Lower lobe of right lung (tissue), 2 donors: ENCODE measurements at regions not wholly inside any gene's neighbourhood (a gene's known extent, or its start where the extent isn't known, plus 50 kb on each side); places are given as distances from the start of the nearest gene placed in this dataset.
A peak's percentile ranks its signal among the peaks of the same experiment; 100 is the strongest.

ENCODE experiments used
- ATAC-seq, 2 donors: fragments of 200-7000 bp; cut with Tn5 transposase; one replicate each; pipeline ENCODE4 v1.9.1; 2020 to 2022; ENCODE audit warnings: mild to moderate bottlenecking in 2 of 2, moderate library complexity in 2 of 2
- DNase-seq: peaks from one replicate; pipeline ENCODE4 v3.0.0-alpha.2; 2020
- H3K27ac ChIP-seq: fragments of 200-600 bp; one replicate; pipeline ENCODE4 v1.8.0; 2022
- H3K27me3 ChIP-seq: fragments of 200-600 bp; one replicate; pipeline ENCODE4 v1.8.0; 2022; ENCODE audit warnings: low read depth
- H3K36me3 ChIP-seq: fragments of 200-600 bp; one replicate; pipeline ENCODE4 v1.8.0; 2022; ENCODE audit warnings: mild to moderate bottlenecking
- H3K4me1 ChIP-seq: fragments of 200-600 bp; one replicate; pipeline ENCODE4 v1.8.0; 2022
- H3K4me3 ChIP-seq: fragments of 200-600 bp; one replicate; pipeline ENCODE4 v1.8.0; 2022; ENCODE audit warnings: mild to moderate bottlenecking
- H3K9me3 ChIP-seq: fragments of 200-600 bp; one replicate; pipeline ENCODE4 v1.8.0; 2022
- CTCF ChIP-seq: fragments of 200-600 bp; IDR thresholded peaks from one replicate; pipeline ENCODE4 v1.8.0; 2022; ENCODE audit warnings: antibody characterized with exemption, mild to moderate bottlenecking
- intact Hi-C: fragments of 100-400 bp; cut with DNase I; formaldehyde crosslinking; loops from one replicate; pipeline ENCODE4 v1.11.0; 2022
- donor health status: DM: no; HTN: yes; CAD: no; lungs with severe emphysema.

GRCh38 chr7:86592185-86592584 lies 51.5 kb upstream of the GRM3 start:
- H3K9me3 ChIP-seq: no peaks in the 10 kb centered on the region
- no peaks in the 10 kb centered on the region for H3K36me3 ChIP-seq
- intact Hi-C loops: no loop called here
- H3K4me1 ChIP-seq: no peaks in the 10 kb centered on the region
- no peaks in the 10 kb centered on the region for H3K27me3 ChIP-seq
- no peak overlapping the region for H3K27ac ChIP-seq
- DNase-seq (no peak), ATAC-seq (no peak)
- no peak for TF ChIP-seq CTCF
- H3K4me3 ChIP-seq: no peak overlapping the region

GRCh38 chr7:86574006-86574405 lies 69.7 kb upstream of the GRM3 start:
- DNase-seq (no peak), ATAC-seq (no peak)
- Histone ChIP-seq H3K4me3 (no peak overlapping the region), H3K9me3 (no peaks in the 10 kb centered on the region), H3K27ac (no peak overlapping the region), H3K27me3 (no peaks in the 10 kb centered on the region), H3K36me3 (no peaks in the 10 kb centered on the region), H3K4me1 (no peaks in the 10 kb centered on the region)
- no peak for TF ChIP-seq CTCF
- intact Hi-C loops: no loop called here

DNA sequence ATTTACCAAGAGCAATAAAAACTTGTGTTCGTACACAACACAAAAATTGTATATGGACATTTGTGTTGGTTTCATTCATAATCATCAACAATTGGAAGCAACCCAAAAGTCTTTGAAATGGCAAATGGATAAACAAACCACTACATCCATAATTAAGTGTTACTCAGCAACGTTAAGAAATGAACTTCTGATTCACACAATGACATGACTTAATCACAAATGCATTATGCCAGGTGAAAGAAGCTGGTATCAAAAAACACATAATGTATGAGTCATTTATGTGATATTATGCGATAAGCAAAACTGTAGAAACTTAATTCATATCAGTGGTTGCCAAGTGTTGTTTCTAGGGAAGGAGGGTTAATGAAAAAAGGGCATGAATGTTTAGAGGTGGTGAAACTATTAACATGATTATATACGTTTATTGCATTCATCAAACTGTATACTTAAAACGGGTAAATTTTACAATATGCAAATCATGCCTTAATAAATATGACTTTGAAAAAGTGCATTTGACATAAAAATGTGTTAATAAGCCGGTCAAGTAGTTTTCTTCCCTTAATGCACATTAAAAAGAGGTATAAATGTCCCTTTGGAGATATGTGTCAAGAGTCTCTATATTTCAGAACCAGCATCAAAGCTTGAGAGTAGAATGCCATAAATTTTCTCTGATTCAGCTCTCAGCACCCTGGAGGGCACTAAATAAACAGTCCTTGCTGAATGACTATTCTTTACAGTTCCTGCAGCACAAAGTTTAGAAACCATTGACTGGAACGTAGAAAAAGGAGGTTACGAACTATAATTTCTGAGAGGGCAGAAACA lies 84.8 kb upstream of the GRM3 start:
- Histone ChIP-seq H3K36me3 (no peaks in the 10 kb centered on the region), H3K4me1 (no peaks in the 10 kb centered on the region), H3K27ac (no peak overlapping the region), H3K27me3 (no peaks in the 10 kb centered on the region), H3K9me3 (no peaks in the 10 kb centered on the region), H3K4me3 (no peak overlapping the region)
- ATAC-seq: no peak
- intact Hi-C loops: no loop called here
- no peak for DNase-seq
- TF ChIP-seq CTCF: no peak

GRCh38 chr7:86534641-86535040 lies 109.1 kb upstream of the GRM3 start:
- DNase-seq (no peak), ATAC-seq (peak in 1 of 2 donors; percentile 11)
- H3K9me3 ChIP-seq: no peaks in the 10 kb centered on the region
- H3K36me3 ChIP-seq: no peaks in the 10 kb centered on the region
- no peak overlapping the region for H3K27ac ChIP-seq
- no peak for TF ChIP-seq CTCF
- no peaks in the 10 kb centered on the region for H3K4me1 ChIP-seq
- intact Hi-C loops: no loop called here
- no peak overlapping the region for H3K4me3 ChIP-seq
- no peaks in the 10 kb centered on the region for H3K27me3 ChIP-seq

DNA sequence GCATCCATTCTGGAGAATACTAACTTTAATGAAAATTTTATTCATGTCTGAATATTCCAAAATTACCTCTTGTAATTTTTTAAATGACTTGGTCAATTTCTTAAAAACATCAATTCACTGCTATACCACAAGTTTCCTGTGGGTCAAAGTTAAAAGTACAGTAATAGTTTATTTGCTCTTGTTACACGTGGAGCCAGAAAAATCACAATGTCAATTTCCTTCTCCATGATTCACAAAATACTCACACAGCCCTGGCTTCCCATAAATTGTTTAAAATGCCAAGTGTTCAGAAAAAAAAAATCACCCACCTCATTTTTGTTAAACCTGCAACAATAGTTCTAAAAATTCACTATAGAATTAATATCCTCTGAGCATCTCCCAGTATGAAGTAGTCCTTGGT lies 139.5 kb upstream of the GRM3 start:
- H3K9me3 ChIP-seq: no peaks in the 10 kb centered on the region
- intact Hi-C loops: no loop called here
- H3K4me3 ChIP-seq: no peak overlapping the region
- DNase-seq (no peak), ATAC-seq (no peak)
- H3K27me3 ChIP-seq: no peaks in the 10 kb centered on the region
- no peak for TF ChIP-seq CTCF
- H3K4me1 ChIP-seq: no peaks in the 10 kb centered on the region
- H3K27ac ChIP-seq: no peak overlapping the region
- H3K36me3 ChIP-seq: no peaks in the 10 kb centered on the region
